K562 (cell line): ENCODE measurements at regions not wholly inside any gene's neighbourhood (a gene's known extent, or its start where the extent isn't known, plus 50 kb on each side); places are given as distances from the start of the nearest gene placed in this dataset.

Experiments
- STAG1 ChIP-seq: sonication (generic); formaldehyde crosslinking; IDR thresholded peaks from 2 replicates; pipeline ENCODE4 v1.5.0; 2020; ENCODE audit warnings: missing genetic modification reagents, borderline replicate concordance
- STAT5B ChIP-seq: fragments of 250-450 bp; sonication (Bioruptor Pico); IDR thresholded peaks from 2 replicates; pipeline ENCODE4 v1.8.0; 2021; ENCODE audit warnings: mild to moderate bottlenecking, inconsistent platforms
- U2AF1 ChIP-seq: fragments of 200-400 bp; formaldehyde crosslinking; optimal IDR thresholded peaks from 2 replicates; pipeline ENCODE3; 2017; ENCODE audit warnings: mild to moderate bottlenecking, low read depth, low read length, moderate library complexity
- YBX1 ChIP-seq: fragments of 450-650 bp; IDR thresholded peaks from 2 replicates; pipeline ENCODE4 v1.7.1; 2016; ENCODE audit warnings: mild to moderate bottlenecking
- ZNF668 ChIP-seq: fragments of 250-450 bp; sonication (Bioruptor Pico); IDR thresholded peaks from 2 replicates; pipeline ENCODE4 v1.8.0; 2022; ENCODE audit warnings: mild to moderate bottlenecking, inconsistent platforms
- TF ChIP-seq, protein P1 (sequence below), 2 experiments: fragments of 450-650 bp in 1 of 2; sonication (generic) in 1 of 2; formaldehyde crosslinking in 1 of 2; IDR thresholded peaks; 2 replicates each; pipeline versions ENCODE4 v1.7.1 to v1.9.0; 2016 to 2022; ENCODE audit warnings: inconsistent platforms in 1 of 2, mild to moderate bottlenecking in 1 of 2, missing genetic modification reagents in 1 of 2
- TF ChIP-seq, protein P2 (sequence below), 2 experiments: fragments of 450-650 bp in 1 of 2; sonication (generic) in 1 of 2; formaldehyde crosslinking; conservative IDR thresholded peaks; 2 replicates each; pipeline versions ENCODE4 v1.4.0 to v1.8.1; 2020 to 2022; ENCODE audit warnings: mild to moderate bottlenecking in 1 of 2, missing genetic modification reagents in 1 of 2
- TF ChIP-seq, protein P3 (sequence below): fragments of 450-650 bp; IDR thresholded peaks from 2 replicates; pipeline ENCODE4 v1.6.1; 2018; ENCODE audit warnings: mild to moderate bottlenecking, low read depth; ENCODE audit not compliant: partially characterized antibody
- TF ChIP-seq, protein P4 (sequence below): sonication (generic); formaldehyde crosslinking; IDR thresholded peaks from 2 replicates; pipeline ENCODE4 v1.8.1; 2023; ENCODE audit warnings: mild to moderate bottlenecking, missing genetic modification reagents
- TF ChIP-seq, protein P5 (sequence below): sonication (generic); formaldehyde crosslinking; IDR thresholded peaks from 2 replicates; pipeline ENCODE4 v1.8.0; 2022; ENCODE audit warnings: mild to moderate bottlenecking, missing genetic modification reagents

DNA sequence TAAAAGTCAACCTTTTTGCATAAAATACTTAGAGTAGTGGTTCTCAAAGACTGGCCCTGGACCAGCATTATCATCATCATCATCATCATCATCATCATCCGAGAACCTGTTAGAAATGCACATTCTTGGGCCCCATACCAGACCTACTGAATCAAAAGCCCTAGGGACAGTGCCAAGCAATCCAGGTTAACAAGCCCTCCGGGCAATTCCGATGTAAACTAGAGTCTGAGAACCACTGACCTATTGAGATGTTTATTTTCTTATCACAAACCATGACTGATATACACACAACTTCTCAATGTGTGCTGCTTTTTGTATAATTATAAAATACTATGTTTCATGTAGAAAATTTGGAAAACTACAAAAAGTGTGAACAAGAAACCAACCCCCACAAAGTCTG lies 133.4 kb upstream of the GATB start (continued):
- TF ChIP-seq, protein P1, sequence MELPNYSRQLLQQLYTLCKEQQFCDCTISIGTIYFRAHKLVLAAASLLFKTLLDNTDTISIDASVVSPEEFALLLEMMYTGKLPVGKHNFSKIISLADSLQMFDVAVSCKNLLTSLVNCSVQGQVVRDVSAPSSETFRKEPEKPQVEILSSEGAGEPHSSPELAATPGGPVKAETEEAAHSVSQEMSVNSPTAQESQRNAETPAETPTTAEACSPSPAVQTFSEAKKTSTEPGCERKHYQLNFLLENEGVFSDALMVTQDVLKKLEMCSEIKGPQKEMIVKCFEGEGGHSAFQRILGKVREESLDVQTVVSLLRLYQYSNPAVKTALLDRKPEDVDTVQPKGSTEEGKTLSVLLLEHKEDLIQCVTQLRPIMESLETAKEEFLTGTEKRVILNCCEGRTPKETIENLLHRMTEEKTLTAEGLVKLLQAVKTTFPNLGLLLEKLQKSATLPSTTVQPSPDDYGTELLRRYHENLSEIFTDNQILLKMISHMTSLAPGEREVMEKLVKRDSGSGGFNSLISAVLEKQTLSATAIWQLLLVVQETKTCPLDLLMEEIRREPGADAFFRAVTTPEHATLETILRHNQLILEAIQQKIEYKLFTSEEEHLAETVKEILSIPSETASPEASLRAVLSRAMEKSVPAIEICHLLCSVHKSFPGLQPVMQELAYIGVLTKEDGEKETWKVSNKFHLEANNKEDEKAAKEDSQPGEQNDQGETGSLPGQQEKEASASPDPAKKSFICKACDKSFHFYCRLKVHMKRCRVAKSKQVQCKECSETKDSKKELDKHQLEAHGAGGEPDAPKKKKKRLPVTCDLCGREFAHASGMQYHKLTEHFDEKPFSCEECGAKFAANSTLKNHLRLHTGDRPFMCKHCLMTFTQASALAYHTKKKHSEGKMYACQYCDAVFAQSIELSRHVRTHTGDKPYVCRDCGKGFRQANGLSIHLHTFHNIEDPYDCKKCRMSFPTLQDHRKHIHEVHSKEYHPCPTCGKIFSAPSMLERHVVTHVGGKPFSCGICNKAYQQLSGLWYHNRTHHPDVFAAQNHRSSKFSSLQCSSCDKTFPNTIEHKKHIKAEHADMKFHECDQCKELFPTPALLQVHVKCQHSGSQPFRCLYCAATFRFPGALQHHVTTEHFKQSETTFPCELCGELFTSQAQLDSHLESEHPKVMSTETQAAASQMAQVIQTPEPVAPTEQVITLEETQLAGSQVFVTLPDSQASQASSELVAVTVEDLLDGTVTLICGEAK (IDR thresholded peaks at IDR 0.05), result no peak
- TF ChIP-seq, protein P1 (CRISPR knock-in tag; IDR thresholded peaks at IDR 0.05), result no peak
- TF ChIP-seq ZNF668 (no peak), STAT5B (CRISPR knock-in tag) (no peak), YBX1 (no peak), STAG1 (CRISPR knock-in tag) (no peak), U2AF1 (no peak)
- TF ChIP-seq, protein P2, sequence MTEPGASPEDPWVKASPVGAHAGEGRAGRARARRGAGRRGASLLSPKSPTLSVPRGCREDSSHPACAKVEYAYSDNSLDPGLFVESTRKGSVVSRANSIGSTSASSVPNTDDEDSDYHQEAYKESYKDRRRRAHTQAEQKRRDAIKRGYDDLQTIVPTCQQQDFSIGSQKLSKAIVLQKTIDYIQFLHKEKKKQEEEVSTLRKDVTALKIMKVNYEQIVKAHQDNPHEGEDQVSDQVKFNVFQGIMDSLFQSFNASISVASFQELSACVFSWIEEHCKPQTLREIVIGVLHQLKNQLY (CRISPR knock-in tag; conservative IDR thresholded peaks at IDR 0.05), result no peak
- TF ChIP-seq, protein P3, sequence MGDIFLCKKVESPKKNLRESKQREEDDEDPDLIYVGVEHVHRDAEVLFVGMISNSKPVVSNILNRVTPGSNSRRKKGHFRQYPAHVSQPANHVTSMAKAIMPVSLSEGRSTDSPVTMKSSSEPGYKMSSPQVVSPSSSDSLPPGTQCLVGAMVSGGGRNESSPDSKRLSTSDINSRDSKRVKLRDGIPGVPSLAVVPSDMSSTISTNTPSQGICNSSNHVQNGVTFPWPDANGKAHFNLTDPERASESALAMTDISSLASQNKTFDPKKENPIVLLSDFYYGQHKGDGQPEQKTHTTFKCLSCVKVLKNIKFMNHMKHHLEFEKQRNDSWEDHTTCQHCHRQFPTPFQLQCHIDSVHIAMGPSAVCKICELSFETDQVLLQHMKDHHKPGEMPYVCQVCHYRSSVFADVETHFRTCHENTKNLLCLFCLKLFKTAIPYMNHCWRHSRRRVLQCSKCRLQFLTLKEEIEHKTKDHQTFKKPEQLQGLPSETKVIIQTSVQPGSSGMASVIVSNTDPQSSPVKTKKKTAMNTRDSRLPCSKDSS, result no peak
- TF ChIP-seq, protein P4, sequence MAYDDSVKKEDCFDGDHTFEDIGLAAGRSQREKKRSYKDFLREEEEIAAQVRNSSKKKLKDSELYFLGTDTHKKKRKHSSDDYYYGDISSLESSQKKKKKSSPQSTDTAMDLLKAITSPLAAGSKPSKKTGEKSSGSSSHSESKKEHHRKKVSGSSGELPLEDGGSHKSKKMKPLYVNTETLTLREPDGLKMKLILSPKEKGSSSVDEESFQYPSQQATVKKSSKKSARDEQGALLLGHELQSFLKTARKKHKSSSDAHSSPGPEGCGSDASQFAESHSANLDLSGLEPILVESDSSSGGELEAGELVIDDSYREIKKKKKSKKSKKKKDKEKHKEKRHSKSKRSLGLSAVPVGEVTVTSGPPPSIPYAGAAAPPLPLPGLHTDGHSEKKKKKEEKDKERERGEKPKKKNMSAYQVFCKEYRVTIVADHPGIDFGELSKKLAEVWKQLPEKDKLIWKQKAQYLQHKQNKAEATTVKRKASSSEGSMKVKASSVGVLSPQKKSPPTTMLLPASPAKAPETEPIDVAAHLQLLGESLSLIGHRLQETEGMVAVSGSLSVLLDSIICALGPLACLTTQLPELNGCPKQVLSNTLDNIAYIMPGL (CRISPR knock-in tag), result no peak
- TF ChIP-seq, protein P5, sequence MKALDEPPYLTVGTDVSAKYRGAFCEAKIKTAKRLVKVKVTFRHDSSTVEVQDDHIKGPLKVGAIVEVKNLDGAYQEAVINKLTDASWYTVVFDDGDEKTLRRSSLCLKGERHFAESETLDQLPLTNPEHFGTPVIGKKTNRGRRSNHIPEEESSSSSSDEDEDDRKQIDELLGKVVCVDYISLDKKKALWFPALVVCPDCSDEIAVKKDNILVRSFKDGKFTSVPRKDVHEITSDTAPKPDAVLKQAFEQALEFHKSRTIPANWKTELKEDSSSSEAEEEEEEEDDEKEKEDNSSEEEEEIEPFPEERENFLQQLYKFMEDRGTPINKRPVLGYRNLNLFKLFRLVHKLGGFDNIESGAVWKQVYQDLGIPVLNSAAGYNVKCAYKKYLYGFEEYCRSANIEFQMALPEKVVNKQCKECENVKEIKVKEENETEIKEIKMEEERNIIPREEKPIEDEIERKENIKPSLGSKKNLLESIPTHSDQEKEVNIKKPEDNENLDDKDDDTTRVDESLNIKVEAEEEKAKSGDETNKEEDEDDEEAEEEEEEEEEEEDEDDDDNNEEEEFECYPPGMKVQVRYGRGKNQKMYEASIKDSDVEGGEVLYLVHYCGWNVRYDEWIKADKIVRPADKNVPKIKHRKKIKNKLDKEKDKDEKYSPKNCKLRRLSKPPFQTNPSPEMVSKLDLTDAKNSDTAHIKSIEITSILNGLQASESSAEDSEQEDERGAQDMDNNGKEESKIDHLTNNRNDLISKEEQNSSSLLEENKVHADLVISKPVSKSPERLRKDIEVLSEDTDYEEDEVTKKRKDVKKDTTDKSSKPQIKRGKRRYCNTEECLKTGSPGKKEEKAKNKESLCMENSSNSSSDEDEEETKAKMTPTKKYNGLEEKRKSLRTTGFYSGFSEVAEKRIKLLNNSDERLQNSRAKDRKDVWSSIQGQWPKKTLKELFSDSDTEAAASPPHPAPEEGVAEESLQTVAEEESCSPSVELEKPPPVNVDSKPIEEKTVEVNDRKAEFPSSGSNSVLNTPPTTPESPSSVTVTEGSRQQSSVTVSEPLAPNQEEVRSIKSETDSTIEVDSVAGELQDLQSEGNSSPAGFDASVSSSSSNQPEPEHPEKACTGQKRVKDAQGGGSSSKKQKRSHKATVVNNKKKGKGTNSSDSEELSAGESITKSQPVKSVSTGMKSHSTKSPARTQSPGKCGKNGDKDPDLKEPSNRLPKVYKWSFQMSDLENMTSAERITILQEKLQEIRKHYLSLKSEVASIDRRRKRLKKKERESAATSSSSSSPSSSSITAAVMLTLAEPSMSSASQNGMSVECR, result no peak
